Parathyroid adenoma (tissue), 2 donors: ENCODE measurements at regions not wholly inside any gene's neighbourhood (a gene's known extent, or its start where the extent isn't known, plus 50 kb on each side); places are given as distances from the start of the nearest gene placed in this dataset.

Source experiments
- H2AFZ ChIP-seq: fragments of 300-600 bp; sonication (generic); one replicate; pipeline ENCODE4 v1.7.0; 2017; ENCODE audit warnings: antibody characterized with exemption, mild to moderate bottlenecking
- H3K27ac ChIP-seq: fragments of 300-600 bp; sonication (generic); one replicate; pipeline ENCODE4 v1.7.0; 2017
- H3K27me3 ChIP-seq: fragments of 300-600 bp; sonication (generic); one replicate; pipeline ENCODE4 v1.7.0; 2017; ENCODE audit warnings: low read length; ENCODE audit not compliant: control insufficient read depth, insufficient read depth
- H3K36me3 ChIP-seq: fragments of 300-600 bp; sonication (generic); one replicate; pipeline ENCODE4 v1.7.0; 2017; ENCODE audit warnings: low read length; ENCODE audit not compliant: control insufficient read depth, insufficient read depth
- H3K4me1 ChIP-seq: fragments of 300-600 bp; sonication (generic); one replicate; pipeline ENCODE4 v1.7.0; 2017; ENCODE audit warnings: control low read depth
- H3K4me2 ChIP-seq: fragments of 300-600 bp; sonication (generic); one replicate; pipeline ENCODE4 v1.7.0; 2017; ENCODE audit warnings: low read length
- H3K4me3 ChIP-seq: fragments of 300-600 bp; sonication (generic); one replicate; pipeline ENCODE4 v1.7.0; 2017; ENCODE audit warnings: low read depth, low read length
- H3K79me2 ChIP-seq: fragments of 300-600 bp; sonication (generic); one replicate; pipeline ENCODE4 v1.7.0; 2017; ENCODE audit warnings: control low read depth
- H3K9ac ChIP-seq: fragments of 300-600 bp; sonication (generic); one replicate; pipeline ENCODE4 v1.7.0; 2017; ENCODE audit warnings: mild to moderate bottlenecking
- H3K9me3 ChIP-seq: fragments of 300-600 bp; sonication (generic); one replicate; pipeline ENCODE4 v1.7.0; 2017; ENCODE audit warnings: low read length; ENCODE audit not compliant: control insufficient read depth
- CTCF ChIP-seq: fragments of 300-600 bp; sonication (generic); IDR thresholded peaks from one replicate; pipeline ENCODE4 v1.7.0; 2017; ENCODE audit warnings: antibody characterized with exemption, mild to moderate bottlenecking
- donor health status: primary hyperparathyroidism.

- H2AFZ ChIP-seq, result no peak overlapping the region
- no peak overlapping the region for H3K4me3 ChIP-seq
- H3K4me2 ChIP-seq, result no peak overlapping the region
- no peaks in the 10 kb centered on the region for H3K27me3 ChIP-seq
- no peak overlapping the region for H3K27ac ChIP-seq
- no peaks in the 10 kb centered on the region for H3K4me1 ChIP-seq
- no peak for TF ChIP-seq CTCF
- H3K9me3 ChIP-seq, result no peaks in the 10 kb centered on the region
- no peaks in the 10 kb centered on the region for H3K79me2 ChIP-seq
- no peak overlapping the region for H3K9ac ChIP-seq
- H3K36me3 ChIP-seq, result no peaks in the 10 kb centered on the region
Observed at GRCh38 chr5:163379298-163380155, 57.9 kb upstream of the CCNG1 start.

- no peaks in the 10 kb centered on the region for H3K4me1 ChIP-seq
- H3K4me3 ChIP-seq, result no peak overlapping the region
- H3K27ac ChIP-seq, result no peak overlapping the region
- no peak overlapping the region for H3K9ac ChIP-seq
- no peaks in the 10 kb centered on the region for H3K27me3 ChIP-seq
- H3K36me3 ChIP-seq, result no peaks in the 10 kb centered on the region
- H3K79me2 ChIP-seq, result no peaks in the 10 kb centered on the region
- no peak overlapping the region for H3K4me2 ChIP-seq
- no peak for TF ChIP-seq CTCF
- H2AFZ ChIP-seq, result no peak overlapping the region
- no peaks in the 10 kb centered on the region for H3K9me3 ChIP-seq
Observed at GRCh38 chr5:163381832-163382231, 55.6 kb upstream of the CCNG1 start.

- H3K27ac ChIP-seq, result no peak overlapping the region
- no peaks in the 10 kb centered on the region for H3K36me3 ChIP-seq
- TF ChIP-seq CTCF, result no peak
- H3K79me2 ChIP-seq, result no peaks in the 10 kb centered on the region
- no peaks in the 10 kb centered on the region for H3K9me3 ChIP-seq
- no peak overlapping the region for H2AFZ ChIP-seq
- H3K4me1 ChIP-seq, result no peaks in the 10 kb centered on the region
- H3K9ac ChIP-seq, result no peak overlapping the region
- H3K27me3 ChIP-seq, result no peaks in the 10 kb centered on the region
- H3K4me2 ChIP-seq, result no peak overlapping the region
- H3K4me3 ChIP-seq, result no peak overlapping the region
Observed at GRCh38 chr5:163383754-163384153, 53.6 kb upstream of the CCNG1 start.

- Histone ChIP-seq H3K9me3 (no peaks in the 10 kb centered on the region), H3K9ac (no peak overlapping the region), H3K36me3 (no peaks in the 10 kb centered on the region), H3K79me2 (no peaks in the 10 kb centered on the region), H3K4me2 (no peak overlapping the region), H3K27me3 (no peaks in the 10 kb centered on the region), H3K4me3 (no peak overlapping the region), H3K4me1 (no peaks in the 10 kb centered on the region), H3K27ac (no peak overlapping the region), H2AFZ (no peak overlapping the region)
- no peak for TF ChIP-seq CTCF
Observed at GRCh38 chr5:163384669-163385068, 52.7 kb upstream of the CCNG1 start.

- Histone ChIP-seq H3K9me3 (no peaks in the 10 kb centered on the region), H2AFZ (no peak overlapping the region), H3K27me3 (no peaks in the 10 kb centered on the region), H3K4me3 (no peak overlapping the region), H3K36me3 (no peaks in the 10 kb centered on the region), H3K9ac (no peak overlapping the region), H3K4me2 (no peak overlapping the region), H3K27ac (no peak overlapping the region), H3K79me2 (no peaks in the 10 kb centered on the region), H3K4me1 (no peaks in the 10 kb centered on the region)
- TF ChIP-seq CTCF, result no peak
Observed at GRCh38 chr5:163385271-163385670, 52.1 kb upstream of the CCNG1 start.
